SK-N-DZ (cell line): ENCODE measurements at regions not wholly inside any gene's neighbourhood (a gene's known extent, or its start where the extent isn't known, plus 50 kb on each side); places are given as distances from the start of the nearest gene placed in this dataset.
A peak's percentile ranks its signal among the peaks of the same experiment; 100 is the strongest.

Experiments used
- DNase-seq: peaks from one replicate; pipeline ENCODE4 v3.0.0-alpha.2; 2015; ENCODE audit warnings: low spot score

- no peak for DNase-seq
These were observed 129.2 kb upstream of the CCL2 start for GRCh38 chr17:34125921-34126320.

GRCh38 chr17:34126496-34126895 lies 128.6 kb upstream of the CCL2 start:
- no peak for DNase-seq

- DNase-seq, result no peak
These were observed 128.1 kb upstream of the CCL2 start for GRCh38 chr17:34126965-34127364.

GRCh38 chr17:34130544-34130943 lies 124.5 kb upstream of the CCL2 start:
- DNase-seq, result no peak

GRCh38 chr17:34131386-34131785 lies 123.7 kb upstream of the CCL2 start:
- no peak for DNase-seq

GRCh38 chr17:34133350-34133749 lies 121.7 kb upstream of the CCL2 start:
- no peak for DNase-seq

GRCh38 chr17:34135841-34136240 lies 119.2 kb upstream of the CCL2 start:
- no peak for DNase-seq

GRCh38 chr17:34140006-34140405 lies 115.1 kb upstream of the CCL2 start:
- no peak for DNase-seq

GRCh38 chr17:34141590-34141989 lies 113.5 kb upstream of the CCL2 start:
- no peak for DNase-seq

GRCh38 chr17:34143430-34143829 lies 111.7 kb upstream of the CCL2 start:
- no peak for DNase-seq

GRCh38 chr17:34146440-34147043 lies 108.5 kb upstream of the CCL2 start:
- peak; percentile 59 for DNase-seq

- no peak for DNase-seq
These were observed 104.0 kb upstream of the CCL2 start for GRCh38 chr17:34151102-34151501.

GRCh38 chr17:34153991-34154390 lies 101.1 kb upstream of the CCL2 start:
- no peak for DNase-seq

- no peak for DNase-seq
These were observed 99.9 kb upstream of the CCL2 start for GRCh38 chr17:34154961-34155730.

GRCh38 chr17:34155947-34156346 lies 99.1 kb upstream of the CCL2 start:
- DNase-seq, result no peak

GRCh38 chr17:34156401-34156740 lies 98.7 kb upstream of the CCL2 start:
- no peak for DNase-seq

- DNase-seq, result peak; percentile 6
These were observed 98.1 kb upstream of the CCL2 start for GRCh38 chr17:34156741-34157589.

- no peak for DNase-seq
These were observed 93.4 kb upstream of the CCL2 start for GRCh38 chr17:34161690-34162089.

GRCh38 chr17:34163123-34163522 lies 92.0 kb upstream of the CCL2 start:
- no peak for DNase-seq

GRCh38 chr17:34163646-34164045 lies 91.4 kb upstream of the CCL2 start:
- peak; percentile 22 for DNase-seq

GRCh38 chr17:34164837-34165236 lies 90.2 kb upstream of the CCL2 start:
- DNase-seq, result no peak

- DNase-seq, result no peak
These were observed 88.7 kb upstream of the CCL2 start for GRCh38 chr17:34166352-34166751.

GRCh38 chr17:34167354-34167753 lies 87.7 kb upstream of the CCL2 start:
- no peak for DNase-seq
